Gastrocnemius medialis (tissue), 4 donors: ENCODE measurements at regions not wholly inside any gene's neighbourhood (a gene's known extent, or its start where the extent isn't known, plus 50 kb on each side); places are given as distances from the start of the nearest gene placed in this dataset.
A peak's percentile ranks its signal among the peaks of the same experiment; 100 is the strongest.

Experiments
- CTCF ChIP-seq, 5 experiments: fragments of 450-650 bp in 3 of 5; fragments of 200-600 bp in 2 of 5; sonication (generic) in 2 of 5; IDR thresholded peaks in 4 of 5; conservative IDR thresholded peaks in 1 of 5; 1 replicate in 4 of 5; 2 replicates in 1 of 5; pipeline ENCODE4 v1.5.1; 2016 to 2019; ENCODE audit warnings: antibody characterized with exemption in 5 of 5, mild to moderate bottlenecking in 3 of 5, moderate library complexity in 3 of 5
- POLR2A ChIP-seq, 2 donors: fragments of 450-650 bp; IDR thresholded peaks; one replicate each; pipeline ENCODE4 v1.6.1; 2017; ENCODE audit warnings: antibody characterized with exemption in 2 of 2, mild to moderate bottlenecking in 2 of 2, moderate library complexity in 2 of 2

GRCh38 chr5:145697251-145697990 is 137.7 kb downstream of the PRELID2 start:
- peak in 3 of 5 experiments; percentile 18 to 32 (median 19) for TF ChIP-seq CTCF (IDR thresholded peaks at IDR 0.05 in 4 of 5, conservative IDR thresholded peaks at IDR 0.05 in 1 of 5)
- TF ChIP-seq POLR2A (IDR thresholded peaks at IDR 0.05), result no peak
